Endothelial cell of umbilical vein (primary cell): ENCODE measurements at regions not wholly inside any gene's neighbourhood (a gene's known extent, or its start where the extent isn't known, plus 50 kb on each side); places are given as distances from the start of the nearest gene placed in this dataset.

Experiments used
- BruUV-seq: library from RNA; stranded (reverse); fragments of 400-500 nt; replicated peaks from 2 replicates; lab custom pipeline; 2021; lab: Mats Ljungman, UMichigan
- CTCF ChIA-PET: fragments of 300-600, 350-600 bp; sonication (Branson Sonifier 250); formaldehyde crosslinking; loops from one replicate; lab custom pipeline; 2021; ENCODE audit warnings: antibody characterized with exemption, inconsistent platforms; lab: Charles Lee
- POLR2A ChIA-PET: fragments of 300-600, 350-600 bp; sonication (Branson Sonifier 250); formaldehyde crosslinking; loops from one replicate; lab custom pipeline; 2021; ENCODE audit warnings: antibody characterized with exemption, inconsistent platforms; lab: Charles Lee
- DNase-seq: peaks from one replicate; pipeline ENCODE4 v3.0.0-alpha.2; 2011; ENCODE audit warnings: low read depth, low spot score
- FAIRE-seq: peaks from 2 replicates; lab custom pipeline; 2011; peaks lifted over from hg19 to GRCh38; lab: Jason Lieb, UNC
- H2AFZ ChIP-seq: 2 replicates; pipeline ENCODE4 v1.6.0; 2012; ENCODE audit warnings: low read depth, low read length, control low read depth, inconsistent platforms
- H3K27ac ChIP-seq: 2 replicates; pipeline ENCODE4 v1.5.1; 2011; ENCODE audit warnings: low read depth, mild to moderate bottlenecking, control low read depth, low read length, moderate library complexity; ENCODE audit not compliant: insufficient read depth
- H3K27me3 ChIP-seq, 2 experiments: 2 replicates each; pipeline versions ENCODE4 v1.6.0 to v1.6.1; 2011; ENCODE audit warnings: low read length in 2 of 2, mixed read lengths in 1 of 2; ENCODE audit not compliant: control insufficient read depth in 2 of 2, insufficient read depth in 2 of 2
- H3K36me3 ChIP-seq, 2 experiments: 2 replicates in 1 of 2; 3 replicates in 1 of 2; pipeline ENCODE4 v1.5.1; 2011; ENCODE audit warnings: low read length in 2 of 2, mild to moderate bottlenecking in 1 of 2, moderate library complexity in 1 of 2; ENCODE audit not compliant: control insufficient read depth in 2 of 2, insufficient read depth in 2 of 2; ENCODE audit errors: extremely low read depth in 1 of 2
- H3K4me1 ChIP-seq: 3 replicates; pipeline ENCODE4 v1.5.1; 2011; ENCODE audit warnings: mild to moderate bottlenecking, low read length; ENCODE audit not compliant: control insufficient read depth, insufficient read depth; ENCODE audit errors: extremely low read depth
- H3K4me2 ChIP-seq: 2 replicates; pipeline ENCODE4 v1.6.1; 2011; ENCODE audit warnings: low read length, control low read depth, mixed read lengths; ENCODE audit not compliant: insufficient read depth
- H3K4me3 ChIP-seq, 3 experiments: fragments of 200-600 bp in 1 of 3; sonication (generic), shearing (Covaris generic) in 1 of 3; replicated peaks in 1 of 3; 2 replicates each; pipeline ENCODE4 v1.5.1; 2011 to 2016; ENCODE audit warnings: control low read depth in 3 of 3, low read length in 3 of 3, mild to moderate bottlenecking in 2 of 3, inconsistent platforms in 1 of 3, low read depth in 1 of 3, moderate library complexity in 1 of 3; ENCODE audit not compliant: insufficient read depth in 1 of 3
- H3K79me2 ChIP-seq: 2 replicates; pipeline ENCODE4 v1.6.0; 2012; ENCODE audit warnings: low read length, inconsistent platforms; ENCODE audit not compliant: control insufficient read depth, insufficient read depth
- H3K9ac ChIP-seq: replicated peaks from 2 replicates; pipeline ENCODE3; 2011; ENCODE audit warnings: low read length, control low read depth; ENCODE audit not compliant: insufficient read depth; ENCODE audit errors: extremely low read depth
- H3K9me1 ChIP-seq: replicated peaks from 3 replicates; pipeline ENCODE4 v1.6.0; 2011; ENCODE audit warnings: mild to moderate bottlenecking, low read length; ENCODE audit not compliant: control insufficient read depth, insufficient read depth; ENCODE audit errors: extremely low read depth
- H3K9me3 ChIP-seq: replicated peaks from 2 replicates; pipeline ENCODE4 v1.5.1; 2012; ENCODE audit warnings: low read length, inconsistent platforms; ENCODE audit not compliant: control insufficient read depth, insufficient read depth
- H4K20me1 ChIP-seq: replicated peaks from 2 replicates; pipeline ENCODE3; 2011; ENCODE audit warnings: mild to moderate bottlenecking, low read length; ENCODE audit not compliant: control insufficient read depth, insufficient read depth; ENCODE audit errors: extremely low read depth
- EZH2 ChIP-seq: IDR thresholded peaks from 2 replicates; pipeline ENCODE4 v1.6.1; 2012; ENCODE audit warnings: borderline replicate concordance, low read depth, mild to moderate bottlenecking, moderate library complexity, low read length, inconsistent platforms; ENCODE audit not compliant: severe bottlenecking
- FOS ChIP-seq: IDR thresholded peaks from 2 replicates; pipeline ENCODE4 v1.6.1; 2011; ENCODE audit warnings: mild to moderate bottlenecking, low read length, moderate library complexity, borderline replicate concordance; ENCODE audit not compliant: insufficient read depth
- GATA2 ChIP-seq: IDR thresholded peaks from 2 replicates; pipeline ENCODE4 v1.7.0; 2011; ENCODE audit warnings: low read depth, mild to moderate bottlenecking, moderate library complexity, mixed read lengths, low read length; ENCODE audit not compliant: insufficient read length, insufficient read depth
- JUN ChIP-seq: IDR thresholded peaks from 2 replicates; pipeline ENCODE4 v1.6.1; 2011; ENCODE audit warnings: borderline replicate concordance, low read depth; ENCODE audit not compliant: insufficient read length, insufficient read depth
- MYC ChIP-seq: IDR thresholded peaks from one replicate; pipeline ENCODE4 v1.6.1; 2011; ENCODE audit warnings: mild to moderate bottlenecking, low read depth, low read length
- POLR2AphosphoS5 ChIP-seq: IDR thresholded peaks from 2 replicates; pipeline ENCODE4 v1.6.1; 2012; ENCODE audit warnings: low read depth, mild to moderate bottlenecking, control low read depth, low read length, moderate library complexity; ENCODE audit not compliant: insufficient read depth
- dilution Hi-C: fragments of 300-500 bp; cut with MboI; formaldehyde crosslinking; loops from one replicate; pipeline ENCODE4 v1.15.0; 2019; ENCODE audit warnings: low sequenced_read_pairs; ENCODE audit not compliant: extremely low pct_ligation_motif_present
- intact Hi-C: fragments of 100-400 bp; cut with micrococcal nuclease; formaldehyde crosslinking; loops from one replicate; pipeline ENCODE4 v1.10.0; 2022
- TF ChIP-seq, protein P1 (sequence below), 2 donors: IDR thresholded peaks; 1 replicate in 1 of 2; 2 replicates in 1 of 2; pipeline ENCODE4 v1.5.1; 2011; ENCODE audit warnings: low read length in 2 of 2, mild to moderate bottlenecking in 2 of 2, moderate library complexity in 2 of 2, control low read depth in 1 of 2, inconsistent platforms in 1 of 2, low read depth in 1 of 2; ENCODE audit not compliant: insufficient read depth in 1 of 2; ENCODE audit errors: extremely low read depth in 1 of 2
- TF ChIP-seq, protein P2 (sequence below): IDR thresholded peaks from 2 replicates; pipeline ENCODE4 v1.6.1; 2011; ENCODE audit not compliant: insufficient read depth, insufficient read length

DNA sequence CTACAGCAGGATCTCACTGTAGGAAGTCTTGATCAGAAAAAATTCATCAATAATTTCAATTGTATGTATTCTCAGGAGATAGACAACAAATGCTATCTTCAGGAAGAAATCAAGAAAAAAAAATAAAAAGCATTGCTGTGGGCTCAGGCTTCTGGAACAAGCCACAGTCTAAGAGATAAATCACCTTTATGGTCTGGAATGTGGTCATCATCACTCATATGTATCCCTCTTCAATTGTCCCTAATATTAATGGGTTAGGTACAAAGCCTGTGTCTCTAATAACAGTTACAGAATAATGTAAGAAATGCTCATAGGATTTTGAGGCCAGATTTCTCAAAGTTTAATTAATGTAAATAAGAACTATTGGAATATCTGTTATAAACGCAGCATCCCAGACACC is 305.9 kb upstream of the ANO3 start:
- Histone ChIP-seq H3K4me1 (no peaks in the 10 kb centered on the region), H2AFZ (no peak overlapping the region), H3K36me3 (no peaks in the 10 kb centered on the region), H4K20me1 (no peaks in the 10 kb centered on the region), H3K79me2 (no peaks in the 10 kb centered on the region), H3K9ac (no peak overlapping the region), H3K27ac (no peak overlapping the region), H3K27me3 (peaks cover 0 to 2% of the 10 kb centered on the region in 2 experiments), H3K4me2 (no peak overlapping the region), H3K9me3 (no peaks in the 10 kb centered on the region), H3K9me1 (no peaks in the 10 kb centered on the region), H3K4me3 (no peak overlapping the region)
- ChIA-PET POLR2A (no interaction called here), CTCF (interaction anchor here (1.1 kb wide), 1 partner anchor 44 kb away, joined by 3 read pairs; no protein-coding TSS in a partner anchor)
- intact Hi-C loops (no loop called here), dilution Hi-C loops (no loop called here)
- TF ChIP-seq MYC, result no peak
- TF ChIP-seq FOS, result no peak
- no peak for TF ChIP-seq EZH2
- TF ChIP-seq JUN, result no peak
- TF ChIP-seq, protein P1, sequence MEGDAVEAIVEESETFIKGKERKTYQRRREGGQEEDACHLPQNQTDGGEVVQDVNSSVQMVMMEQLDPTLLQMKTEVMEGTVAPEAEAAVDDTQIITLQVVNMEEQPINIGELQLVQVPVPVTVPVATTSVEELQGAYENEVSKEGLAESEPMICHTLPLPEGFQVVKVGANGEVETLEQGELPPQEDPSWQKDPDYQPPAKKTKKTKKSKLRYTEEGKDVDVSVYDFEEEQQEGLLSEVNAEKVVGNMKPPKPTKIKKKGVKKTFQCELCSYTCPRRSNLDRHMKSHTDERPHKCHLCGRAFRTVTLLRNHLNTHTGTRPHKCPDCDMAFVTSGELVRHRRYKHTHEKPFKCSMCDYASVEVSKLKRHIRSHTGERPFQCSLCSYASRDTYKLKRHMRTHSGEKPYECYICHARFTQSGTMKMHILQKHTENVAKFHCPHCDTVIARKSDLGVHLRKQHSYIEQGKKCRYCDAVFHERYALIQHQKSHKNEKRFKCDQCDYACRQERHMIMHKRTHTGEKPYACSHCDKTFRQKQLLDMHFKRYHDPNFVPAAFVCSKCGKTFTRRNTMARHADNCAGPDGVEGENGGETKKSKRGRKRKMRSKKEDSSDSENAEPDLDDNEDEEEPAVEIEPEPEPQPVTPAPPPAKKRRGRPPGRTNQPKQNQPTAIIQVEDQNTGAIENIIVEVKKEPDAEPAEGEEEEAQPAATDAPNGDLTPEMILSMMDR (IDR thresholded peaks at IDR 0.05; ENCODE audit: extremely low read depth in 1 of 2, insufficient read depth in 1 of 2, low read depth in 1 of 2, low read length in 2 of 2), result no peak
- TF ChIP-seq, protein P2, sequence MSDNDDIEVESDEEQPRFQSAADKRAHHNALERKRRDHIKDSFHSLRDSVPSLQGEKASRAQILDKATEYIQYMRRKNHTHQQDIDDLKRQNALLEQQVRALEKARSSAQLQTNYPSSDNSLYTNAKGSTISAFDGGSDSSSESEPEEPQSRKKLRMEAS, result no peak
- no peak for TF ChIP-seq POLR2AphosphoS5
- no peak for TF ChIP-seq GATA2
- DNase-seq (no peak), FAIRE-seq (no peak)
- BruUV-seq, result no TSS peak
